ENCODE measurements at regions not wholly inside any gene's neighbourhood (a gene's known extent, or its start where the extent isn't known, plus 50 kb on each side); places are given as distances from the start of the nearest gene placed in this dataset.

DNA sequence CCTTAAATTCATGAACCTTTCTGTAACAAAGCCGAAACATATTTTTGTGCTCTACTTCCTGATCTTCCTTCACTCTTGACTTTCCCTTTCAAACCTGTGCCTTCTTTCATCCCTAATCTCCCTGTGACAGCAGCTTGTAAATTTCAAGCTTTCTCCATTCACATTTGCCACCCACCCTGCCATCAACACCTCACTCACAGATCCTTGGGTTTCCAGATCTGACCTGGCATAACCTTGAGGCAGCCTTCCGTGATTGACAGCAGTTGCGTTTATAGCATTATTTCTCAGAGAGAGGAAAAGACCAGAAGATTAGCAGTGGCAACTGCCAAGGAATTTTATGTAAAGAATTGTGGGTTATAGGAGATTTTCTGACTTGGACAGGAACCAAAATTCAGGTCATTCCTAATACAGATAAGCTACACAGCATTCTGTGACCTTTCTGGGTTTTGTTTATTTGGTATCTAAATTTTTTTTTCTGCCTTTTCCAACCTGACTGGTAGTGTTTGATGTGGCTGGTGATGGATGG is 260.0 kb downstream of the NR2F1-AS1 start:
- DNase-seq (ENCODE audit: low read depth), result no peak

DNA sequence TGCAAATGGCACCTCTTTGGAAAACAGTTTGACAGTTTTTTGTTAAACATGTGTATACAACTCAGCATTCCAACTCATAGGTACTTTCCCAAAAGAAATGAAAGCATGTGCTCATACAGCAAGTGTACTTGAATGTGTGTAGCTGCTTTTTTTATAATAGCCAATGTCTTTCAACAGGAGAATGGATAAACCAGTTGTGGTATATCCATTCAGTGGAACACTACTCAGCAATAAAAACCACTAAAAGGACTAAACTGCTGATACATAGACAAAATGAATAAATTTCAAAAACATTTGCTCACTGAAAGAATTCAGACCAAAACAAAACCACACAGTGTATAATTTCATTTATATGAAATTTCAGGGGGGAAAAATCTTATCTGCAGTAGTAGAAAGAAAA is 267.3 kb downstream of the NR2F1-AS1 start:
- DNase-seq (ENCODE audit: low read depth), result no peak

DNA sequence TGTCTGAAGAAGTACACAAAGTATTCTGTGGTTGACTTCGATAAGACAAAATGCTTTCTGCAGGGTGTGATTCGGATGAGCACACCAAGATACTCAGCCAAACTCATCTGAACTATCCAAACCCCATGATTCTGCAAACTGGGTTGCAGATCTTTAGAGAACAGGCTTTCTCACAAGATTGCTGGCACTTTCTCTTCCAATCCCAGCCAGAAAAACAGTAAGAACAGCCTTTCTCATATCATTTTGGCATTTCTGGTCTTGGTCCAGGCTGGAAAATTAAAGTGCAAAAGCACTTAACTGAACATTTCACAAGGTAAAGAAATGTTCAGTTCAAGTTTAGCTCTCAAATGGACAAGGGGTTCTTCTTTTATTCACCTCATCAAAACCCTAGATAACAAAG is 269.1 kb downstream of the NR2F1-AS1 start:
- no peak for DNase-seq (ENCODE audit: low read depth)

DNA sequence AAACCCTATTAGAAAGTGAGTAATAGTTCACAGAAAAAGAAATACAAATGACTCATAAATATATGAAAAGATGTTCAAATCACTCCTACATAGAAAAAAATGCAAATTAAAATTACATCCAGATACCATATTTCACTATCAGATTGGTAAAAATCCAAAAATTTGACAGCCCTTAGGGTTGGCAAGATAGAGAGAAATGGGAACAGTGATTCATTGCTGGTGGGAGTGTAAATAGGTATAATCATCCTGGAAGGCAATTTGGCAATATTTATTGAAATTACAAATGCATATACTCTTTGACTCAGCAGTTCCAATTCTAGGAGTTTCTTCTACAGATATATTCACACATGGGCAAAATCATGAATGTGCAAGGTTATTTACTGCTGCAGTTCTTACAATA is 273.5 kb downstream of the NR2F1-AS1 start:
- peak; percentile 43 for DNase-seq (ENCODE audit: low read depth)

DNA sequence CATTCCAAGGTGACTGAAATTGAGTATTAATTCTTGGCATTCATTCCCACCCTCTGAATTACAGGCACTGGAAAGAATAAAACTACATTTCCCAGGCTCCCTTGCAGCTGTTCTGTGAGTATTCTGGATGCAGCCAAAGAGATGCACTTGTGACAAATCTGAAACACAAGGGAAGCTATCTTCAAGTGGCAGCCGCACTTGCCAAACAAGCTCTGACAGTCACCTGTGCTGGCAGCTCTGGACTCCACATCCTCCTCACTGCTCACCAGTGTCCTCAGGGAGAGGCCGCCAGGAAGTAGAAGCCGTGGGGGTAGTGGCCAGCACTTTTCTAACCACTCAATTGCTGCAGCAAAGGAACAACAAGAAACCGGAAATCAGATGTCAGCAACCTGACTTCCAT is 275.0 kb downstream of the NR2F1-AS1 start:
- DNase-seq (ENCODE audit: low read depth), result no peak

DNA sequence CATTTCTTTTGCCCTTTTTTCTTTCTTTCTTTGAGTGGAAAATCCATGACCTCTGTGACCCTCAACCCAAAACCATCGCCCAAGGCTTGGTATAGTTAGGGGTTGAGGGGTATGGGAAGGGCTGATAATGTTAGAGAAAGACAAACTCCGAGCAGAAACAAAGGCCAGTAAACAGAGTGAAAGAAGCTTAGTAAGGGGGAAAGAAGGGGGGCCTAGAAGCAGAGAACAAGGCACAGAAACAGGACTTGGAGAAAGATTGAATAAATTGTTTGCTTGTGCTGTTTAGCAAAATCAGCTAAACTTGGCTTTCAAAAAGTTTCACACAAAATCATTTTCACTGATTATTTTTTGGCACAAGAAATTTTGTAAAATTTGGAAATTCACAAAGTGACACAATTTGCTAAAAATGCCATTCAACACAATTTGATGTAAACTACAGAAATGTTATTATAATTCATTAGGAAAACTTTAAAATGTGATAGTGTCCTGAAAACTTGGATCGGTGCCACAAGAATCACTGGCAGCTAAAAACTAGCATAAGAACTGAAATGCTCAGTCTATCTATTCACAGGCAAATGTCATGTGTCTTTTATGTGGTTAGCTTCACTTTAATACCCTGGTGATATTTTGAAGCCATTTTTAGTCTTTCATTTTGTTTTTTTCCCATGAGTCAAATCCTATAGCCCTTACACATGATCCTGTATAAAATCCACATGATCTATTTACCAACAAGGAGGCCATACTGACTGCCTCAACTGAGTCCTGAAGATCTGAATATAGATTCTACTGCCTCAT is 276.4 kb downstream of the NR2F1-AS1 start:
- no peak for DNase-seq (ENCODE audit: low read depth)

DNA sequence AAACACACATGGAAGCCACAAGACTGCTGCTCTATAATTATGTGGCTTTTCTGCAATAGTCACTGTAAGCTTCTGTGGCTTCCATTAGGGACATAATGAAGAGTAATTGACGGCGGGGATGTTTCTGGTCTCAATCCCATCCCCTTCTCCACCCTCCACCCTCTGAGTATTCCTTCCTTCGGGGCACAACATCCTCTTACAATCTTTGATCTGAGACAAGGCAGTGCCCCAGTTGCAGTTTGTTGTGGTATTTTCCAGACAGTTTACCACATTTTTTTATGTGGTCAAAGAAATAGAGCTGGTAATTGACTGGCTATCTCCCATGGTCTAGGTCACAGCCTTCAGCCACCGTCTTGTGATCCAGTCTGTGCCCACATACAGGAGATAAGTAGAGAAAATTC is 277.7 kb downstream of the NR2F1-AS1 start:
- DNase-seq (ENCODE audit: low read depth), result no peak

DNA sequence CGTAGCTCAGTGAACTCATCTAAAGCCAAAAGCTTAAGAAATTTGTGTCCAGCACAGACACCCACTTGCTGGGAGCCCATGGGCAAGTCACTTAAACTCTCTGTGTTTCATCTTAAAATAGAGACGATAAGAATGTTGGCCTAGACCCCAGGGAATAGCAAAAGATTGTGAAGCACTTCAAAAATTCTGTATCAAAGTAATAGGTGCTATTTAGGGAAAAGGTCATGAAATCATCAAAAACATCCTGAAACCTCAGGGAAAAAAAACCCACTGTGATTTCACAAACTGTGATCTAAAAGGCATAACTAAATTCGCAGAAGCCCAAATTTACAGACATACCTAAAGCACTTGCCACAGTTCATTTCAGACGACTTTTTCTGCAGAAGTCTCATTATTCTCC is 278.3 kb downstream of the NR2F1-AS1 start:
- no peak for DNase-seq (ENCODE audit: low read depth)

DNA sequence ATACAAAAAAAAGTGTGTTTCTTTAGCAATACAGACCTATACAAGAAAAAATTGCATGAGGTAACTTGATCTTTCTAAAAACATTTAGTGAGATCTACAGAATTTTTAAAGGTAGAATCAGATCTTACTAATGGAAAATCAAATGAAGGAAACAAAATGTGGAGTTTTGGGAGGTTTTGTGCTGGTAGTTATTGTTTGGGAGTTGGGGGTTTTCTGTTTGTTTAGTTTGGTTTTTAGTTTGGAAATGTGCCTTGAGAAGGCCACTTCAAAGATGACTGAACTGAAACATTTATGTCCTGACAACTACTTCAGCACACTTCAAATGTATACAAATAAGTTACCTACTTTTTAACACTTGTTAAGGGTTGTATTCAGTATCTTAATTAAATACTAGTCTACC is 280.1 kb downstream of the NR2F1-AS1 start:
- no peak for DNase-seq (ENCODE audit: low read depth)

DNA sequence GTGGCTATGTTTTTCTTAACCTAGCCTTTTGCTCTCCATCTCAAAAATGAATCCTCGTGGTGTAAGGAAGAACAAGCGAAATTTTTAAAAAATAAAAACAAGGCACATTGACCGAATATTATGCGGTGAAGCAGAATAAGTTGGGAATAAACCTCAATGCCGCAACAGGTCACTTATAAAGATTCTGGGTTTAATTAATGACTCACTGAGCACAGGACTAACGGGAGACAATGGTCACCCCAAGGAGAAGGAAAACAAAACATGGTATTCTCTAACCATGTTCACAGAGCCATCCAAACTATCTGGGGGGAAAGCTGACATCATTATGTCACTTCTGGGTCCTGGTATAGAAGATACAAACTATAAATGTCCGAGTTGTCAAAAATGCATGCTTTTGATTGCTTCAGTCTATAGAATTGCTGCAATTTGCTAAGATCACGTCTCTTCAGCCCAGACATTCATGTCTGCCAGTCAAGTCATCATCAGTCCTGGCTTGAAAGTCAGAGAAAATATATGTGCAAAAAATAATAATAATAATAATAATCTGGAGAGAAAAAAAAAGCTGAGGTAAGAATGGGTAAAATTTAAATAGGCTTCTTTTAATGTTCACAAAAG is 280.6 kb downstream of the NR2F1-AS1 start:
- DNase-seq (ENCODE audit: low read depth), result no peak

DNA sequence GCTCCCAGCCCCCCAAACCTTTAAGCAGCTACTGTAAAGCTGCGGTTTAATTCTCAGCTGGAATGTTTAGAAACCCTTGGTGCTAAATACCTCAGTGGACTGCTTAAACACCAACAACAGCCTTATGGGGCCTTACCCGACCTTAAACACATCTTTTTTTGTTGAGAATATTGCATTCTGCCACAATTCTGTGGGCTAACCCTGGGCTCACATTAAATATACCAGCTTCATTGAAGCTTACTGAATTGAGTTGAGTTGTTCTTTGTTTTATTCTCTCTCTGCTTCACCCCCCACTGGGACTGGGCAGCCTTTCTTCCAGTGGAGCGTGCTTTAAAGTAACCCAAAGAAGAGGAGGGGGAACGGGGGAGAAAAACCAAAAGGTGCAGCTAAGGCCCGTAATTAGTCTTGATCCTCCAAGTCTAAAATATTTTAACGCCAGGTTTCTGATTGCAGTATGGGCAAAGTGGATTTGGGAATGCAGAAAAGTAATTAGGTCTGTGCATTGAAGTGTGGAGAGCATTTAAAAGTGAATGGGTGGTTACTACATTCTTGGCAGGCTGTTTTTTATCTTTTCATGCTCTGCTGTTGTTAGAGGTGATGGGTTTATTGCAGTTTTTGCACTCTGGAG is 281.2 kb downstream of the NR2F1-AS1 start:
- no peak for DNase-seq (ENCODE audit: low read depth)

DNA sequence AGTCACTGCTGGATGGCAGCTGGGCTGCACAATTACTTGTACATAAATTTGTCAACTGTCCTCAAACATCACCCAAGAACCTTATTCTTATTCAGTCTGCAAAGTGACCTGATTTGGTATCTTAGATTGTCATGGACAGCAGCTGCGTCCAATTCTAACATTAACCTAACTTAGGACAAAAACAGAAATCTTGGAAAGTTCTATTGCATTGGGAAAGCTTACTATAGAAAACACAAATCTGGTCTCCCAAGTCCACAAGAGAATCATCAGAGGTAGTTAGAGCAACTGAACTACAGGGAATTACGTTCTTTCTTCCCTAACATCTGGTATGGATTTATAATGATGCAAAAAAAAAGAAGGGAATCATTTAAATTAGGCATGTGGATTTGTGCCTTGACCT is 283.9 kb downstream of the NR2F1-AS1 start:
- DNase-seq (ENCODE audit: low read depth), result no peak

DNA sequence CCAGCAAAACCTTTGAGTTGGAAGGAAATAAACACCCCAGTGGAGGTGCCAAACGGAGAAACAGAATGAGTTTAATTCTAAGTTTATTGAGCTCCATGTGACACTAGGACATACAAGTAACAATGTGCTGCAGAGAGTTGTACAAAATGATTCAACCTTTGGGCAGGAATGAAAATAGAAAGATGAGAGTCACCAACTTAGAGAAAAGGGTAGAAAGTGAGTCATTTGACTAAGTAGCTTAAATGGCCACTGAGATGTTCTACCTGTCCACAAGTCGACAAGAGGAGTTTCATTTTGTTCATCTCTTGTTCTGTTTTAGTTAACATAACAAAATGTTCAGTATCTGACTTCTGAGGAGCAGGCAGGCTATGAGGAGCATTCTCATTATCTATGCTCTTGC is 284.7 kb downstream of the NR2F1-AS1 start:
- no peak for DNase-seq (ENCODE audit: low read depth)

DNA sequence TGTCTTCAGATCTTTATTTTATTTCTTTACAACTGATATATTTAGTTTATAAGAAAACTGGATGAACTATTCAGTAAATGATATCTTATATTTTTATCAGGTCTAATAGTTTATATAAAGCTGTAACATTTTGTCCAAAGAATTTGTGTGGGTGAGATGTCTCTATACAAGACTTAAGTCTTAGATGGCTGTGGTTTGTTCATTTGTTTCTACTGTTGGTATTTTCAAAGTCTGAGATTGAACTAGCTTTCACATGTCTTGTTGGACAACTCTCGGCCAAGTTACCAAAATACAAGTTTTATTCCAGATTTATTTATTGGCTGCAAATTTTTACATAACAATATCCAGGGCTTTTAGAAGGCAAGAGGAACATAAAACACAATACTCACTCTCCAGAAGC is 286.0 kb downstream of the NR2F1-AS1 start:
- no peak for DNase-seq (ENCODE audit: low read depth)

DNA sequence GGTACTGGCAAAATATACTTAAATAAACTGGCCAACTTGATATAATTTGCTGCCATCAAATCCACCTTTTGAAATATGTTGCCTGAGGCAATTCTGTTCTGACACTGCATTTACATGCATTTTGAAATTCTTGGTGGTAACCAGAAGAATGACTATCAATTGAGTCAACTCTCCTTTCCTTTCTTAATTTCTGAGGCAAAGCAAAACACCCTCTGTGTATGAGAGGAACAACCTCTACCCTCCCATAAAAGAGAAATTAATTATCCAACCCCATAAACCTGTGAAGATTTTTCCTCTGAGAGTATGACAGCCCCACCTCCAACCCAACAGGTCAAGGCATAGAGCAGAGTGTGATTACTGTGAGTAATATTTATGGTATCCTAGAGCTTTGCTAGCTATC is 286.8 kb downstream of the NR2F1-AS1 start:
- no peak for DNase-seq (ENCODE audit: low read depth)

DNA sequence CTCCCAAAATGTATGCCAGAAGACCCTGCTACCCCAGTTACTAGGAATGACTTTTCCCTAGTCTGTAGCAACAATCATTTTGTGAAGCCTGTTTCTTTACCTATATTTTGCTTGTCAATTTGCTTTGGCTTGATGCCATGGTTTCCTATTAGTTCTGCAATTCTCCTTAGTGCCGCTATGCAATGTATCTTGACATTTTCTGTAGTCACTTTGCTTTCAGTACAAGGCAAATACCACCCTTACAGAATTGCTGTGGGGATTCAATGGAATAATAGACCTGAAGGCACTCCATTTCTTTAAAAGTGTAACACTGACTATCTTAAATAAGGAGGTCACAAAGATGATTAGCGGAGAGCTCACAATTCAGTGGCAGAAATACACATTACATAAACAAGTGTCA is 291.1 kb downstream of the NR2F1-AS1 start:
- no peak for DNase-seq (ENCODE audit: low read depth)

DNA sequence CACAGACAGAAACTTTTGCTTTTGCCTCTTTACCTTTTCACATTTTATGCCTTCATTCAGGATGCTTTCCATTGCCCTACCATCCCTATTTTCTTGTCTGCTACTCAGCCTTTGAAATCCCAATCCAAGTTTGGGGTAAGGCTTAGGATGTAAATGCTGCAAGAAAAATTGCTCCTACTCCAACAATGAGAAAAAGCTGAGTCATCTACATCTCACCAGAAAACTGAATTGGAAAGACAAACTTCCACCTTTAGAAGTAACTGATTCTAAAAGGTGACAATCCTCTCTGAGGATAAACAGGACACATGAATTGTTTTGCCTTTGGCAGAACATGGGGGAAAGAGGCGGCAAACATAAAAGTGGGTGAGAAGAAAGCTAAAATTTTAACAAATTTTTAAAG is 295.6 kb downstream of the NR2F1-AS1 start:
- no peak for DNase-seq (ENCODE audit: low read depth)

DNA sequence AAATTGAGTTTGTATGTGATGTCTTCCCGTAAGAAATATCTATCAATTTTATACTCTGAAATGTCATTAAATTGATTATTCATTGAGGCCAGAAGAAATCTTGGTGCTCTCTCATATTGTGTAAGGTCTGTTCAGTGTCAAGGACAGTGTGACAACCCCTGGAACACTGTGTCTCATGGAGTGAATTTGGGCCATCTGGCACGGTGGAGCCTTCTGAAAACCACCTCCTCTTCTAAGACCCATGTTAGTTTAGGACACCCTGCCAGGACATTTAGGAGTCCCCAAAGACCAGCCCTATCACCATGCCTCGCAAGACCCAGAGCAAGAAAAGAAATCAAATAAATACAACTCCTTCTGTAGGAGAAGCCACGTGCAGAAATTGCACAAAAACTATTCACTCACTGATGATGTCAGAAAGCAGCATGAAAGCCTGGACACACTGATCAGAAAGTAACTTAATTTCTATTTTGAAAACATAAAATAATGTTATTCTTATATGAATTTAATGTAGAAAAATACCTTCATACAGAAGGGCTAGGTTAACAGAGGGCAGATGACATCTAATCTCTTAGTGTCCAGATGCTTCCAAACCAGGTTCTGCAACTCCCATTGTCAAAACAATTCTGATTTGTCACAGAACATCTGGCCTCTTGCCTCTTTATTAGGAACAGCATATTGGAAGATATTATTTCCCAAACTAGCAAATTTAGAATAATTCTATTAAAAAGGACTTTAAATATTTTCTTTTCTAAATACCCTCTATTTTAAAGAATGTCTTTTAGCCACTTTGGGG is 298.8 kb downstream of the NR2F1-AS1 start:
- DNase-seq (ENCODE audit: low read depth), result no peak

DNA sequence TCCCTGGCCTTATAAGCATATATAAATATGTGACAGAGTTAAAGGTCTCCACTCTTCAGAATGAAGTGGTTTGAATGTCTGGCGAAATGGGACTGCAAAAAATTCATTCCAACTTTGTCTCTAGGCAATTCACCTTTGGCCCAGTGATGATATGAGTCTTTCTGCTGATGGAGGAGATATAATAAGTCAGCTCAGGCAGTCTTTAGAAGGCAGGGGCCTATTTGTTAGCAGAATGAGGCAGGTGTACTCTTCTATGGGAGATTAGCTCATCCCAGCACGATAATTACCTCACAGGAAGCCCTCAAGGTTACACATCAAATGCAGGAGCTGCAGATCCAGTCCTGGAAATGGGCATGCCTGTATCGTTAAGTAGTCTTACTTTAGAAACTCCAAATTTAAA is 300.5 kb downstream of the NR2F1-AS1 start:
- no peak for DNase-seq (ENCODE audit: low read depth)

DNA sequence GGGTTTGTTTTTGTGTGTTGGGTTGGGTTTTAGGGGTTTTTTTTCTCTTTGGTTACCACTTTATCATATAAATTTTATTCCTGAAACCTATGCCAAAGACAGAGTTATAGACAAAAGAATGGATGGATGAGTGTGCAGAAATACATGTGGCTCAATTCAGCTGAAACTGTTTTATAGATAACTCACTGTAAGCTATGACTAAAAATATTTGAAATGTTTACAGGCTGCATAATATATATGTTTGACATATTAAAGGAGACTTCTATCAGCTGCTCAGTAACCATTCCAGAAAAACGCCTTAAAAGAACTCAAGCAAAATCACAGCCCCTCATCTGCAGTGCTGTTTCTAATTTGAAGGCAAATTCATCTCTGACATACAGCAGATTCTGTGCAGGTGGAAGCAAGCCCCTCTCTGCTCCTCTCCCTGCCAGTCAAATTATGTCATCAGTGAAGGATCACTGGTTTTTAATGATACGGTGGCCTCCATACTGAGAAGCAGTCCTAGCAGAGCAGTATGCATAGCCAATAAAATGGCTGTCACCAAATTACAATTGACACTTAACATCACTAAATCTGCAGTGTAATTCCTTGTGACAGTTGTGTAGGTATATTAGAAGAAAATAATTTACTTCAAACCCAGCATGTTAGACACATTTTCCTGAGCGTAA is 301.6 kb downstream of the NR2F1-AS1 start:
- no peak for DNase-seq (ENCODE audit: low read depth)

DNA sequence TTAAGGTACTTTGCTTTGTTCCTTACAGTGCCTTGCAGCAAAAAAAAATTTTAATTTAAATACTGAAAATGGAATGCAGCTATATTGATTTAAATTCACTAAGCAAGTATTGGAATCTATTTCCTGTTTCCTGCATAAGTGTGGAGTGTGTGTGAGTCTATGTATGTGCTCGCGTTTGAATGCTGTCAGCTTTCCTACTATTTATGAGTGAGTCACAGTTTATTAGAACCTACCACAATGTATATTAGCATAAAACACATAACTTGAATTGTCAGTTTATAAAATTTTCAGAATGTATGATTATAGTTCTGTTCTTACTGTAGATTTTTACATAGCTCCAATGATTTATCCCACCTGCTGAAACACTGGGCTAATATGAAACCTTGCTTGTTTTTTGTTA is 302.1 kb downstream of the NR2F1-AS1 start:
- DNase-seq (ENCODE audit: low read depth), result no peak

DNA sequence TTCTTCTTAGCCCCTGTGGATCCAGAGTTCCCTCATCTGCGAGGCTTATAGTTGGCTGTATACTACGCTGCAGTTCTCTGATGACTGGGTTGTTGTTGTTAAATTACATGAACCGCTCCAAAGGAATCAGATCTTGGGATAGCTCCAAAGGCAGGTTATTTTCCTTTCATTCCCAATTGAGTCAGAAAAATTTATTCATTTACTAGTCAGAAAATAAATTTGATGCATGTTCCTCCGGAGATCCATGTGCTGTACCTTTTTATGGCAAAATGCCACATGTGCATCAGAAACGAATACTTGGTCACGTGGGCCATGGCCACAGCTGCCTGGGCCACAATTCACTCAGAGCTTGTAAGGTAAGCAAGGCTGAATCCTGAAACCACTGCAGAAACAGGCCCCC is 304.0 kb downstream of the NR2F1-AS1 start:
- DNase-seq (ENCODE audit: low read depth), result no peak

Measured in fibroblast of the conjunctiva (primary cell).